Cardiac muscle cell (in vitro differentiated cells and primary cell): ENCODE measurements at regions not wholly inside any gene's neighbourhood (a gene's known extent, or its start where the extent isn't known, plus 50 kb on each side); places are given as distances from the start of the nearest gene placed in this dataset.

Experiments used
- DNase-seq, 2 donors: peaks; one replicate each; pipeline versions ENCODE4 v3.0.0 to v3.0.0-alpha.2; 2010 to 2017; ENCODE audit warnings: low read depth in 1 of 2, low spot score in 1 of 2
- H3K27ac ChIP-seq: fragments of 200-600 bp; sonication (generic); 2 replicates; pipeline ENCODE4 v1.5.1; 2016
- H3K27me3 ChIP-seq: fragments of 200-600 bp; sonication (generic); 2 replicates; pipeline ENCODE4 v1.6.0; 2016; ENCODE audit warnings: control low read depth
- H3K36me3 ChIP-seq: fragments of 200-600 bp; sonication (generic); 2 replicates; pipeline ENCODE4 v1.5.1; 2016; ENCODE audit warnings: control low read depth
- H3K4me1 ChIP-seq: fragments of 200-600 bp; sonication (generic); 2 replicates; pipeline ENCODE4 v1.8.1; 2017; ENCODE audit warnings: low read depth, mild to moderate bottlenecking, mixed run types
- H3K4me3 ChIP-seq: fragments of 200-600 bp; sonication (generic); 2 replicates; pipeline ENCODE4 v1.5.1; 2016; ENCODE audit warnings: mild to moderate bottlenecking
- H3K9me3 ChIP-seq: fragments of 200-600 bp; sonication (generic); 2 replicates; pipeline ENCODE4 v1.5.1; 2017; ENCODE audit warnings: low read depth, mild to moderate bottlenecking, control low read depth
- TF ChIP-seq, protein P1 (sequence below): IDR thresholded peaks from 2 replicates; pipeline ENCODE4 v1.5.1; 2012; ENCODE audit warnings: low read depth, mild to moderate bottlenecking, low read length

DNA sequence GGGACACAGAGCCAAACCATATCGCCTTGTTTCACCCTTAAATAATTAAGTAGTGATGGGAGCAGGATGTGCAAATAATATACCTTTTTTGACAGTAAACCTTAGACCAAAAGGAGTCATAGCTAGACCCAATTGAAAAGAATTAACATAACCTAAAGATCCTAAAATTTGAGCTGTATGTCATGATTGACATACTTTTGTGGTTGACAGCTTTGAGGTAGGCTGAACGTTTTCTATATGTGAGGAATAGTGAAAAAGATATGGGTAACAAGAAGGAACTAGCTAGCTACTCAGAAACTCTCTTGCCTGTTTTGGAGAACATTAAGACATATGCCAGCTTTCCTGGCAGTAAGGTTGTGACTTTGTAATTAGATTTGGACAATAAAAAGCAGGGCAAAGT, 320.6 kb downstream of the KCNC2 start:
- TF ChIP-seq, protein P1, sequence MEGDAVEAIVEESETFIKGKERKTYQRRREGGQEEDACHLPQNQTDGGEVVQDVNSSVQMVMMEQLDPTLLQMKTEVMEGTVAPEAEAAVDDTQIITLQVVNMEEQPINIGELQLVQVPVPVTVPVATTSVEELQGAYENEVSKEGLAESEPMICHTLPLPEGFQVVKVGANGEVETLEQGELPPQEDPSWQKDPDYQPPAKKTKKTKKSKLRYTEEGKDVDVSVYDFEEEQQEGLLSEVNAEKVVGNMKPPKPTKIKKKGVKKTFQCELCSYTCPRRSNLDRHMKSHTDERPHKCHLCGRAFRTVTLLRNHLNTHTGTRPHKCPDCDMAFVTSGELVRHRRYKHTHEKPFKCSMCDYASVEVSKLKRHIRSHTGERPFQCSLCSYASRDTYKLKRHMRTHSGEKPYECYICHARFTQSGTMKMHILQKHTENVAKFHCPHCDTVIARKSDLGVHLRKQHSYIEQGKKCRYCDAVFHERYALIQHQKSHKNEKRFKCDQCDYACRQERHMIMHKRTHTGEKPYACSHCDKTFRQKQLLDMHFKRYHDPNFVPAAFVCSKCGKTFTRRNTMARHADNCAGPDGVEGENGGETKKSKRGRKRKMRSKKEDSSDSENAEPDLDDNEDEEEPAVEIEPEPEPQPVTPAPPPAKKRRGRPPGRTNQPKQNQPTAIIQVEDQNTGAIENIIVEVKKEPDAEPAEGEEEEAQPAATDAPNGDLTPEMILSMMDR, result no peak
- no peaks in the 10 kb centered on the region for H3K36me3 ChIP-seq
- H3K27ac ChIP-seq, result no peak overlapping the region
- DNase-seq, result no peak
- H3K4me1 ChIP-seq, result peaks cover 5% of the 10 kb centered on the region
- no peaks in the 10 kb centered on the region for H3K9me3 ChIP-seq
- H3K27me3 ChIP-seq, result no peaks in the 10 kb centered on the region
- H3K4me3 ChIP-seq, result no peak overlapping the region

DNA sequence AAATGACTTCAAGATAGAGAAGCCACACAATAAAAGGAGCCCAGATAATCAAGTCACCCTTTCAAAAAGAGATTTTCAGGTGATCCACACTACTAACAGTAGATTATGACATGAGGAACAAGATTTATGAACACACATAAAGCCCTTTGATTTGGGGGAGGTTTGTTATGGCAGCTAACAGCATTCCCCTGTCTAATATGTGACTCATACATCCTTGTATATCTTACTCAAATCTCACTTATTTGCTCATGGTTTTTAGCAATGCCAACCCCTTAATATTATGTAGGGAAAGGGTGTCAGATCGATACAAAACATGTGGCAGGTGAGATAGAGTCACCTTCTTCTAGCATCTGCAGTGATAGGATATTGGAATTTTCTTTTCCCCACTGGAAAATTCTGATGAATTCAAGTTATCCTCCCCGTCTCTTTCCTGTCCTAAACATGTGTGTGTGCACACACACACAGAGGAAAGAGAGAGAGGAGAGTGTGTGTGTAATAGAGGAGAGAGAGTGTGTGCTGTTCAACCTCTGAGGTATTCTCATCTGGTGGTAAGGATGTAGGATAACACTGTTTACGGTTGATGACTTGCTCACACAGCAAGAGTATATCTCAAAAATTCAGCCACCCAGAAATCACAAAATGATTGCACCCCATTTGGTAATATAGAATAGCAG, 319.9 kb downstream of the KCNC2 start:
- no peak overlapping the region for H3K27ac ChIP-seq

GRCh38 chr12:74890237-74890599, 319.4 kb downstream of the KCNC2 start:
- TF ChIP-seq, protein P1, result no peak
- H3K27me3 ChIP-seq, result no peaks in the 10 kb centered on the region
- no peaks in the 10 kb centered on the region for H3K36me3 ChIP-seq
- peak; percentile 65 to 71 for DNase-seq
- peaks cover 5% of the 10 kb centered on the region for H3K4me1 ChIP-seq
- H3K9me3 ChIP-seq, result no peaks in the 10 kb centered on the region
- H3K4me3 ChIP-seq, result no peak overlapping the region
- H3K27ac ChIP-seq, result no peak overlapping the region

More for the DNA sequence above, 319.9 kb downstream of the KCNC2 start:
- TF ChIP-seq, protein P1, result no peak
- Histone ChIP-seq H3K4me3 (no peak overlapping the region), H3K4me1 (peaks cover 5% of the 10 kb centered on the region), H3K27me3 (no peaks in the 10 kb centered on the region), H3K36me3 (no peaks in the 10 kb centered on the region), H3K9me3 (no peaks in the 10 kb centered on the region)
- peak in 1 of 2 donors; percentile 3 for DNase-seq

DNA sequence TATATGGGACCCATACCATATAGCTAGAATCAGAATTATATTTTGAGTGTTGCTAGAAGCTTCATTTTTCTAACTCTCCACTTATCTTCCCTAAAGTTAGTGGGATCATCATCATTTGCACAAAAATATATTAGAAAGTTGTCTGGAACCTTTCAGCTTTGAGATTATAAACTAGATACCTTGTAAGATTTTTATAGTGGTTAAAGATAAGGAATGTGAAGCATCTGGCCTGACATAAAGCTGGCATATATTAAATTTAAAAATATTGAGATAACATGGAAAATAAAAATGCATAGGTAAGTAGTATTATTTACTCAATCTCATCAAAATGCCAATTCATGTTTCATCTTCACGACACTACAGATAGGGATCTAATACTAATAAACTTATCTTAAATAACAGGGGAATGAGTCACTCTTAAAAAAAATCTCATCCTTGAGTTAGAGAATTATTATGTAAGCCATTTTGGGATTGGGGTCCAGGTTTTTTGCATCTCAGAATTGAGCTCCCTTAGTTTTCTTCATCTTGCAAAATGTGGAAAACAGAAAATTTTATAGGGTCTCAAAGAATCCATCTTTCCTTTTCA, 318.5 kb downstream of the KCNC2 start:
- Histone ChIP-seq H3K36me3 (no peaks in the 10 kb centered on the region), H3K4me1 (peaks cover 5% of the 10 kb centered on the region), H3K27ac (no peak overlapping the region), H3K9me3 (no peaks in the 10 kb centered on the region), H3K4me3 (no peak overlapping the region), H3K27me3 (no peaks in the 10 kb centered on the region)
- TF ChIP-seq, protein P1, result no peak
- no peak for DNase-seq

DNA sequence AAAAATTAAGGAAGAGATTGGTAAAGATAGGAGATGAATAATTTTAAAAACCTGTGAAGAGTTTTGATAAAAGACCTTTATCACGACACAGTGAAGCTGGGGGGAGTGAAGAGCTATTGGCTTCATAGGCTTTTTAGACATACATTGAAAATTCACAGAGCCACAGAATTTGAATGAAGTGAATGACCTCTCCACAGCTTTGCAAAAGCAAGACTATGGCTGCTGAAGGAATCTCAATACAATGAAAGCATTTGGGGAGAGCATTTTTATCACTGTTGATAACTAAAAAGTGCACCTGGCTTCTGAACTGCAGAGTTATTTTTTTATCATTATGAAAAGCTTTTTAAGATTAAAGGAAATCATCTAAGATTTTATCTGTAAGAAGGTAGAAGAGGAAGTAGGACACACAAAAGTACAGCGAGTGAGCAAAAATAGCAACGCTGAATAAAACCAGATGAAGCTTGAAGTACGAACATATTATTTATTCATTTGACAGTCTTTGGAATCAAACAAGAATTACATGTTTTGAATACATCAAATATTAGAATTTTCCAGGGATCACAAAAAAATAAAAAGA, 317.5 kb downstream of the KCNC2 start:
- H3K4me1 ChIP-seq, result peaks cover 5% of the 10 kb centered on the region

More for the DNA sequence above, 317.5 kb downstream of the KCNC2 start:
- TF ChIP-seq, protein P1, result no peak
- no peak overlapping the region for H3K4me3 ChIP-seq
- no peaks in the 10 kb centered on the region for H3K36me3 ChIP-seq
- no peaks in the 10 kb centered on the region for H3K9me3 ChIP-seq
- no peaks in the 10 kb centered on the region for H3K27me3 ChIP-seq
- no peak overlapping the region for H3K27ac ChIP-seq
- no peak for DNase-seq
